Choroid plexus epithelial cell (primary cell): ENCODE measurements at regions not wholly inside any gene's neighbourhood (a gene's known extent, or its start where the extent isn't known, plus 50 kb on each side); places are given as distances from the start of the nearest gene placed in this dataset.

ENCODE experiments used
- DNase-seq: peaks from one replicate; pipeline ENCODE4 v3.0.0-alpha.2; 2010; ENCODE audit warnings: low read depth
- H3K4me3 ChIP-seq: 2 replicates; pipeline ENCODE4 v1.5.1; 2011; ENCODE audit warnings: low read depth, mild to moderate bottlenecking, control low read depth, low read length, moderate library complexity
- TF ChIP-seq, protein P1 (sequence below): conservative IDR thresholded peaks from 2 replicates; pipeline ENCODE4 v1.5.1; 2011; ENCODE audit warnings: low read depth, mild to moderate bottlenecking, control low read depth, inconsistent platforms, low read length, moderate library complexity

DNA sequence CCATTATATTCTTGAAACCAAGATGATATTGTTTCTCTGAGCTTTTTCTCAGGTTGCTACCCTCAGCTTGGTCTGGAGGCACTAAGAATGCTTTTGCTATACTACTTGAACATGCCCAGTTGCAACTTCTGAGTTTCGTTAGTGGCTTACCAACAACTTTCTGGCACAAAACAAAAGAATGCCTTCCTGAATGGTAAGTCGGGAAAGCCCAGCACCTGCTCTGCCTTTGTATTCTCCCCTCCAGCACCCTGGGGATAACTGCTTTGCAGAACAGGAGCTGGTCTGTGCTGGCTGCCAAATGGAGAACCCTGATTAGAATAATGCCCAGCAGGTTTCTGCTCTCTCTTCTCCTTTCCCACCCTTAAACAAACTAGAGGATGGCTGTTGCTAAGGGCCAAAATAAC lies 149.3 kb downstream of the TGFB2 start:
- no peak for DNase-seq
- no peak overlapping the region for H3K4me3 ChIP-seq
- TF ChIP-seq, protein P1, sequence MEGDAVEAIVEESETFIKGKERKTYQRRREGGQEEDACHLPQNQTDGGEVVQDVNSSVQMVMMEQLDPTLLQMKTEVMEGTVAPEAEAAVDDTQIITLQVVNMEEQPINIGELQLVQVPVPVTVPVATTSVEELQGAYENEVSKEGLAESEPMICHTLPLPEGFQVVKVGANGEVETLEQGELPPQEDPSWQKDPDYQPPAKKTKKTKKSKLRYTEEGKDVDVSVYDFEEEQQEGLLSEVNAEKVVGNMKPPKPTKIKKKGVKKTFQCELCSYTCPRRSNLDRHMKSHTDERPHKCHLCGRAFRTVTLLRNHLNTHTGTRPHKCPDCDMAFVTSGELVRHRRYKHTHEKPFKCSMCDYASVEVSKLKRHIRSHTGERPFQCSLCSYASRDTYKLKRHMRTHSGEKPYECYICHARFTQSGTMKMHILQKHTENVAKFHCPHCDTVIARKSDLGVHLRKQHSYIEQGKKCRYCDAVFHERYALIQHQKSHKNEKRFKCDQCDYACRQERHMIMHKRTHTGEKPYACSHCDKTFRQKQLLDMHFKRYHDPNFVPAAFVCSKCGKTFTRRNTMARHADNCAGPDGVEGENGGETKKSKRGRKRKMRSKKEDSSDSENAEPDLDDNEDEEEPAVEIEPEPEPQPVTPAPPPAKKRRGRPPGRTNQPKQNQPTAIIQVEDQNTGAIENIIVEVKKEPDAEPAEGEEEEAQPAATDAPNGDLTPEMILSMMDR: no peak

- TF ChIP-seq, protein P1: no peak
- H3K4me3 ChIP-seq: no peak overlapping the region
- DNase-seq: no peak
These were observed 150.8 kb downstream of the TGFB2 start for GRCh38 chr1:218495931-218496330.

DNA sequence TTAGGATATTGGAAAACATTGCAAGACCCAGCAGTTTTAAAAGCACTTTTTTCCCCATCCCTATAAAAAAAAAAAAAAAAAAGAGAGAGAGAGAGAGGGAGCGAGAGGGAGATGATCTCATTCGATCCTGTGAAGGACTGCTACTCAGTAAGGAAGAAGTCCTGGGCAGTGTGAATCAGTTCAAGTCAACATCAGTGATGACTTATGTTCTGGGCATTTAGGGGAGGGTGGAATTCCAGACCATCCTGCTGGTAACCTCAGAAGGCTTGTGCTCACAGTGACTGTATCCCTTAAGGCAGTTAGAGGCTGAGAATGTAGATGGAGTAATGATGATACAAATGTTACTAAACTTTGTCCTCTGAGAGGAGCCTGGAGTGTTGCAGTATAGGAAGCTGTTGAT lies 151.4 kb downstream of the TGFB2 start:
- H3K4me3 ChIP-seq: no peak overlapping the region
- peak; percentile 100 for DNase-seq
- TF ChIP-seq, protein P1: no peak

DNA sequence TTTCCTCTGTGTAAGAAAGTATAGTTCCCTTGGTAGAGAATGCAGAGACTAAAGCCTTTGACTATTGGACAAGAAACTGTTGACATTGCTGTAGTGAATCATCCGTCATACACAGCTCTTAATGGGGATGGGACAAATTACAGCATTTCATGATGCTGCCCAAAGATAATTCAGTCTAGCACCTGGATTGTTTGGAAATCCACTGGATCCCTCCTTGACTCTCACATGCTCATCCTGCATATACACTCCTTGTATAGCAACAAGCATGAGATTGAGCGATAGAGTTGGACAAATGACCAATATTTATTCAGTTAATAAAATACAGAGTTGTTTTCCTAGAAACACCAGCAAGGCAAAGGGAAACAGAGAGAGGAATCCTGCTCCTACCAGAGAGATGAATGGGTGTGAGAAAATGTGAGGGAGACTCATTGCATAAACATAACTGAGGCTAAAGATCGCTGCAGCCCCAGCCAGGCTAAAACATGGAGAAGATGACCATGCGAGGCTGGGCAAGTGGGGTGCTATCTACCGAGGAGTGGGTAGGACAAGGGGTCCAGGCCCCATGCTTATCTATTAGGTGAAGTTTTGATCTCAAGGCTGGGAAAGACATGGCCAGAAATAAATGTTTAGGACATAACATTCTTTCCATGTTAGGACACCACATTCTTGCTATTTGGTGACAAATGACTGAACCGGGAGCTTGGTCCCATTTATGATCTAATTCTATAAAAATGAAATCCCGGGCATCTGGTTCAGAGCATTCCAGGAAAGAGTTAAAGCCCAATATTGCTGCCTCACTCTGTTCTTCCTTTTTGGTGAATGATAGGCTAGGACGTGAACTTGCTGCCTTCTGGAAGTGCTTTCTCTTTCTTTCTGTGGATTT lies 153.2 kb downstream of the TGFB2 start:
- H3K4me3 ChIP-seq: peak overlapping the region; percentile 44
- peak; percentile 73 for DNase-seq
- TF ChIP-seq, protein P1: no peak

DNA sequence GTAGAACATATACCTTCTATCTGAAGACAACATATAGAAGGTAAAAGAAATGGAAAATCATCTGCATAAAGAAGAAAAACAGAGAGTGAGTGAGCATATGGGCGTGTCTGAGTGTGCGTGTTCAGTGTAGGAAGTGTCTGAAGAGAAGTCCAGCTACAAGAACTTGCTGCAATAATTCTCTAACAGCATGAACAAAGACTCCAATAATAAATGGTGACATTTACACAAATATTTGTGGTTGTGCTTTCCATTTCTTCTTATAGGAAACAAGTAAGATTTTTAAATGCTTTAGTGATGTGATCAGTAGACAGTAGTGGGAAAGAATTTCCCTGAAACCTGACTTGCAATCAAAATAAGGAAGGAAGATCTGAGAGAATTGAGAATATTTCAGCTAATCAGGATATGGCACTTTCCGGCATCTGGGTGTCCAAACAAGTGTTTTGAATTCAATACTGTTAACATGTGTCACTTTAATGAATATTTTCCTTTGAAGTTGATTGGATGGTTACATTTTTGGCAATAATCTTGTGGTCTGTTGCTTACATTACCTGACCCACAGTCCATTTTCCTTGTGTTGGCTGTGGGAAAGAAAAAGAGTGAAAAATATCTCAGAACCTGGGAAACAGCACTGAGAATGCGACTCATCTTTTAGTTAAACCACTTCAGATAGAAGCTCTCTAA lies 154.0 kb downstream of the TGFB2 start:
- peak overlapping the region; percentile 44 for H3K4me3 ChIP-seq
- peak; percentile 93 for DNase-seq
- TF ChIP-seq, protein P1: no peak

- no peak overlapping the region for H3K4me3 ChIP-seq
- DNase-seq: no peak
These were observed 154.8 kb downstream of the TGFB2 start for GRCh38 chr1:218499911-218500310.

More at GRCh38 chr1:218499911-218500310, 154.8 kb downstream of the TGFB2 start:
- TF ChIP-seq, protein P1: no peak
